K562 (cell line): ENCODE measurements at regions not wholly inside any gene's neighbourhood (a gene's known extent, or its start where the extent isn't known, plus 50 kb on each side); places are given as distances from the start of the nearest gene placed in this dataset.

Experiments
- ATF2 ChIP-seq: sonication (generic); formaldehyde crosslinking; IDR thresholded peaks from 2 replicates; pipeline ENCODE4 v1.8.1; 2022; ENCODE audit warnings: missing genetic modification reagents
- HIVEP1 ChIP-seq: fragments of 250-450 bp; sonication (Bioruptor Pico); IDR thresholded peaks from 2 replicates; pipeline ENCODE4 v1.4.0; 2020; ENCODE audit warnings: mild to moderate bottlenecking
- NR2F6 ChIP-seq: fragments of 450-650 bp; formaldehyde crosslinking; IDR thresholded peaks from 2 replicates; pipeline ENCODE4 v1.4.0; 2020; ENCODE audit warnings: mild to moderate bottlenecking
- ZFP30 ChIP-seq: fragments of 250-450 bp; sonication (Bioruptor Pico); IDR thresholded peaks from 2 replicates; pipeline ENCODE4 v1.8.0; 2022; ENCODE audit warnings: moderate library complexity, mild to moderate bottlenecking, inconsistent platforms, borderline replicate concordance
- ZNF639 ChIP-seq, 2 experiments: fragments of 200-800 bp in 1 of 2; sonication (Bioruptor generic) in 1 of 2; sonication (generic) in 1 of 2; formaldehyde crosslinking in 1 of 2; IDR thresholded peaks in 1 of 2; conservative IDR thresholded peaks in 1 of 2; 2 replicates each; pipeline versions ENCODE4 v1.5.0 to v1.6.1; 2016 to 2020; ENCODE audit warnings: missing compliant biosample characterization in 1 of 2, missing genetic modification characterization in 1 of 2, missing genetic modification reagents in 1 of 2
- TF ChIP-seq, protein P1 (sequence below), 2 experiments: fragments of 450-650 bp in 1 of 2; sonication (generic) in 1 of 2; formaldehyde crosslinking in 1 of 2; IDR thresholded peaks; 2 replicates each; pipeline versions ENCODE4 v1.7.1 to v1.9.0; 2016 to 2022; ENCODE audit warnings: inconsistent platforms in 1 of 2, mild to moderate bottlenecking in 1 of 2, missing genetic modification reagents in 1 of 2
- TF ChIP-seq, protein P2 (sequence below): fragments of 450-650 bp; IDR thresholded peaks from 2 replicates; pipeline ENCODE4 v1.6.1; 2017; ENCODE audit warnings: antibody characterized with exemption, mild to moderate bottlenecking

GRCh38 chr17:70564006-70564620 is 394.8 kb downstream of the KCNJ2 start (continued):
- TF ChIP-seq, protein P1, sequence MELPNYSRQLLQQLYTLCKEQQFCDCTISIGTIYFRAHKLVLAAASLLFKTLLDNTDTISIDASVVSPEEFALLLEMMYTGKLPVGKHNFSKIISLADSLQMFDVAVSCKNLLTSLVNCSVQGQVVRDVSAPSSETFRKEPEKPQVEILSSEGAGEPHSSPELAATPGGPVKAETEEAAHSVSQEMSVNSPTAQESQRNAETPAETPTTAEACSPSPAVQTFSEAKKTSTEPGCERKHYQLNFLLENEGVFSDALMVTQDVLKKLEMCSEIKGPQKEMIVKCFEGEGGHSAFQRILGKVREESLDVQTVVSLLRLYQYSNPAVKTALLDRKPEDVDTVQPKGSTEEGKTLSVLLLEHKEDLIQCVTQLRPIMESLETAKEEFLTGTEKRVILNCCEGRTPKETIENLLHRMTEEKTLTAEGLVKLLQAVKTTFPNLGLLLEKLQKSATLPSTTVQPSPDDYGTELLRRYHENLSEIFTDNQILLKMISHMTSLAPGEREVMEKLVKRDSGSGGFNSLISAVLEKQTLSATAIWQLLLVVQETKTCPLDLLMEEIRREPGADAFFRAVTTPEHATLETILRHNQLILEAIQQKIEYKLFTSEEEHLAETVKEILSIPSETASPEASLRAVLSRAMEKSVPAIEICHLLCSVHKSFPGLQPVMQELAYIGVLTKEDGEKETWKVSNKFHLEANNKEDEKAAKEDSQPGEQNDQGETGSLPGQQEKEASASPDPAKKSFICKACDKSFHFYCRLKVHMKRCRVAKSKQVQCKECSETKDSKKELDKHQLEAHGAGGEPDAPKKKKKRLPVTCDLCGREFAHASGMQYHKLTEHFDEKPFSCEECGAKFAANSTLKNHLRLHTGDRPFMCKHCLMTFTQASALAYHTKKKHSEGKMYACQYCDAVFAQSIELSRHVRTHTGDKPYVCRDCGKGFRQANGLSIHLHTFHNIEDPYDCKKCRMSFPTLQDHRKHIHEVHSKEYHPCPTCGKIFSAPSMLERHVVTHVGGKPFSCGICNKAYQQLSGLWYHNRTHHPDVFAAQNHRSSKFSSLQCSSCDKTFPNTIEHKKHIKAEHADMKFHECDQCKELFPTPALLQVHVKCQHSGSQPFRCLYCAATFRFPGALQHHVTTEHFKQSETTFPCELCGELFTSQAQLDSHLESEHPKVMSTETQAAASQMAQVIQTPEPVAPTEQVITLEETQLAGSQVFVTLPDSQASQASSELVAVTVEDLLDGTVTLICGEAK (IDR thresholded peaks at IDR 0.05): no peak
- TF ChIP-seq, protein P1 (CRISPR knock-in tag; IDR thresholded peaks at IDR 0.05): no peak
- TF ChIP-seq HIVEP1 (no peak), ZNF639 (CRISPR knock-in tag; conservative IDR thresholded peaks at IDR 0.05 in 1 of 2, IDR thresholded peaks at IDR 0.05 in 1 of 2) (no peak), ZFP30 (CRISPR knock-in tag) (no peak), NR2F6 (no peak), ATF2 (CRISPR knock-in tag) (no peak)
- TF ChIP-seq, protein P2, sequence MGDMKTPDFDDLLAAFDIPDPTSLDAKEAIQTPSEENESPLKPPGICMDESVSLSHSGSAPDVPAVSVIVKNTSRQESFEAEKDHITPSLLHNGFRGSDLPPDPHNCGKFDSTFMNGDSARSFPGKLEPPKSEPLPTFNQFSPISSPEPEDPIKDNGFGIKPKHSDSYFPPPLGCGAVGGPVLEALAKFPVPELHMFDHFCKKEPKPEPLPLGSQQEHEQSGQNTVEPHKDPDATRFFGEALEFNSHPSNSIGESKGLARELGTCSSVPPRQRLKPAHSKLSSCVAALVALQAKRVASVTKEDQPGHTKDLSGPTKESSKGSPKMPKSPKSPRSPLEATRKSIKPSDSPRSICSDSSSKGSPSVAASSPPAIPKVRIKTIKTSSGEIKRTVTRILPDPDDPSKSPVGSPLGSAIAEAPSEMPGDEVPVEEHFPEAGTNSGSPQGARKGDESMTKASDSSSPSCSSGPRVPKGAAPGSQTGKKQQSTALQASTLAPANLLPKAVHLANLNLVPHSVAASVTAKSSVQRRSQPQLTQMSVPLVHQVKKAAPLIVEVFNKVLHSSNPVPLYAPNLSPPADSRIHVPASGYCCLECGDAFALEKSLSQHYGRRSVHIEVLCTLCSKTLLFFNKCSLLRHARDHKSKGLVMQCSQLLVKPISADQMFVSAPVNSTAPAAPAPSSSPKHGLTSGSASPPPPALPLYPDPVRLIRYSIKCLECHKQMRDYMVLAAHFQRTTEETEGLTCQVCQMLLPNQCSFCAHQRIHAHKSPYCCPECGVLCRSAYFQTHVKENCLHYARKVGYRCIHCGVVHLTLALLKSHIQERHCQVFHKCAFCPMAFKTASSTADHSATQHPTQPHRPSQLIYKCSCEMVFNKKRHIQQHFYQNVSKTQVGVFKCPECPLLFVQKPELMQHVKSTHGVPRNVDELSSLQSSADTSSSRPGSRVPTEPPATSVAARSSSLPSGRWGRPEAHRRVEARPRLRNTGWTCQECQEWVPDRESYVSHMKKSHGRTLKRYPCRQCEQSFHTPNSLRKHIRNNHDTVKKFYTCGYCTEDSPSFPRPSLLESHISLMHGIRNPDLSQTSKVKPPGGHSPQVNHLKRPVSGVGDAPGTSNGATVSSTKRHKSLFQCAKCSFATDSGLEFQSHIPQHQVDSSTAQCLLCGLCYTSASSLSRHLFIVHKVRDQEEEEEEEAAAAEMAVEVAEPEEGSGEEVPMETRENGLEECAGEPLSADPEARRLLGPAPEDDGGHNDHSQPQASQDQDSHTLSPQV: no peak
